ENCODE measurements at regions not wholly inside any gene's neighbourhood (a gene's known extent, or its start where the extent isn't known, plus 50 kb on each side); places are given as distances from the start of the nearest gene placed in this dataset.

- no peaks in the 10 kb centered on the region for H3K4me1 Mint-ChIP-seq
- Histone ChIP-seq H3K36me3 (ENCODE audit: control insufficient read depth, insufficient read depth, low read length) (no peaks in the 10 kb centered on the region), H3K9ac (ENCODE audit: extremely low read depth, low read length, poor library complexity, severe bottlenecking) (no peak overlapping the region), H3K27ac (ENCODE audit: low read depth, low read length) (no peak overlapping the region), H3K4me1 (ENCODE audit: control insufficient read depth, insufficient read depth, low read length) (no peaks in the 10 kb centered on the region), H3K4me3 (ENCODE audit: low read length) (no peak overlapping the region), H3K9me3 (ENCODE audit: control insufficient read depth, low read length) (peaks cover 4% of the 10 kb centered on the region), H3K27me3 (ENCODE audit: control insufficient read depth, insufficient read depth, low read length, poor library complexity, severe bottlenecking) (no peaks in the 10 kb centered on the region)
- TF ChIP-seq CTCF (conservative IDR thresholded peaks at IDR 0.05), result no peak
- H3K4me3 Mint-ChIP-seq, result no peak overlapping the region
- H3K9me3 Mint-ChIP-seq, result peaks cover 40% of the 10 kb centered on the region
- H3K36me3 Mint-ChIP-seq (ENCODE audit: low read depth), result peaks cover 2% of the 10 kb centered on the region
- no peak overlapping the region for H3K27ac Mint-ChIP-seq
- no peaks in the 10 kb centered on the region for H3K27me3 Mint-ChIP-seq (ENCODE audit: insufficient read depth)
- no peak for DNase-seq
Observed at GRCh38 chr3:106533788-106534160, 665.0 kb upstream of the CBLB start.

- Histone ChIP-seq H3K27me3 (ENCODE audit: control insufficient read depth, insufficient read depth, low read length, poor library complexity, severe bottlenecking) (no peaks in the 10 kb centered on the region), H3K4me3 (ENCODE audit: low read length) (no peak overlapping the region), H3K4me1 (ENCODE audit: control insufficient read depth, insufficient read depth, low read length) (no peaks in the 10 kb centered on the region), H3K9me3 (ENCODE audit: control insufficient read depth, low read length) (peaks cover 4% of the 10 kb centered on the region), H3K9ac (ENCODE audit: extremely low read depth, low read length, poor library complexity, severe bottlenecking) (no peak overlapping the region), H3K27ac (ENCODE audit: low read depth, low read length) (no peak overlapping the region), H3K36me3 (ENCODE audit: control insufficient read depth, insufficient read depth, low read length) (no peaks in the 10 kb centered on the region)
- Mint-ChIP-seq H3K27ac (no peak overlapping the region), H3K9me3 (peaks cover 41% of the 10 kb centered on the region), H3K36me3 (ENCODE audit: low read depth) (peaks cover 2% of the 10 kb centered on the region), H3K4me1 (no peaks in the 10 kb centered on the region), H3K4me3 (no peak overlapping the region), H3K27me3 (ENCODE audit: insufficient read depth) (no peaks in the 10 kb centered on the region)
- no peak for DNase-seq
- no peak for TF ChIP-seq CTCF (conservative IDR thresholded peaks at IDR 0.05)
- WGBS, 2 experiments (ENCODE audit: insufficient coverage in 1 of 2, insufficient read length in 1 of 2), result 92 to 93% methylated on average over 3 to 9 of the region's 9 CpGs
Observed at GRCh38 chr3:106534206-106534605, 665.4 kb upstream of the CBLB start.

GRCh38 chr3:106540743-106541142, 671.9 kb upstream of the CBLB start:
- no peak overlapping the region for H3K27ac ChIP-seq (ENCODE audit: low read depth, low read length)
- TF ChIP-seq CTCF (conservative IDR thresholded peaks at IDR 0.05), result peak; percentile 56
- H3K4me1 ChIP-seq (ENCODE audit: control insufficient read depth, insufficient read depth, low read length), result no peaks in the 10 kb centered on the region
- Mint-ChIP-seq H3K4me3 (no peak overlapping the region), H3K36me3 (ENCODE audit: low read depth) (no peaks in the 10 kb centered on the region), H3K4me1 (peaks cover 5% of the 10 kb centered on the region), H3K27ac (no peak overlapping the region), H3K27me3 (ENCODE audit: insufficient read depth) (no peaks in the 10 kb centered on the region), H3K9me3 (peaks cover 20% of the 10 kb centered on the region)
- peak; percentile 39 for DNase-seq
- no peak overlapping the region for H3K9ac ChIP-seq (ENCODE audit: extremely low read depth, low read length, poor library complexity, severe bottlenecking)
- H3K36me3 ChIP-seq (ENCODE audit: control insufficient read depth, insufficient read depth, low read length), result no peaks in the 10 kb centered on the region
- no peak overlapping the region for H3K4me3 ChIP-seq (ENCODE audit: low read length)
- H3K9me3 ChIP-seq (ENCODE audit: control insufficient read depth, low read length), result peaks cover 8% of the 10 kb centered on the region
- H3K27me3 ChIP-seq (ENCODE audit: control insufficient read depth, insufficient read depth, low read length, poor library complexity, severe bottlenecking), result no peaks in the 10 kb centered on the region
- 95 to 100% methylated on average over 1 to 3 of the region's 3 CpGs for WGBS, 2 experiments (ENCODE audit: insufficient coverage in 1 of 2, insufficient read length in 1 of 2)

Measured in endodermal cell (in vitro differentiated cells).